H9 (cell line): ENCODE measurements at regions not wholly inside any gene's neighbourhood (a gene's known extent, or its start where the extent isn't known, plus 50 kb on each side); places are given as distances from the start of the nearest gene placed in this dataset.
A peak's percentile ranks its signal among the peaks of the same experiment; 100 is the strongest.

ENCODE experiments used
- DNase-seq: peaks from one replicate; pipeline ENCODE4 v3.0.0-alpha.2; 2017
- H2AFZ ChIP-seq: one replicate; pipeline ENCODE4 v1.6.1; 2013; ENCODE audit warnings: mild to moderate bottlenecking, low read length, control low read depth, moderate library complexity
- H2AK5ac ChIP-seq: 2 replicates; pipeline ENCODE4 v1.6.1; 2013; ENCODE audit warnings: low read length, control low read depth, mixed read lengths; ENCODE audit not compliant: insufficient read length
- H2BK120ac ChIP-seq: one replicate; pipeline ENCODE4 v1.6.1; 2013; ENCODE audit warnings: low read depth, mild to moderate bottlenecking, low read length, control low read depth, inconsistent platforms; ENCODE audit not compliant: poor library complexity, severe bottlenecking
- H2BK12ac ChIP-seq: 2 replicates; pipeline ENCODE4 v1.6.1; 2013; ENCODE audit warnings: low read length, control low read depth, mixed read lengths, low read depth; ENCODE audit not compliant: insufficient read length
- H2BK15ac ChIP-seq: 2 replicates; pipeline ENCODE4 v1.6.1; 2013; ENCODE audit warnings: low read depth, low read length, control low read depth
- H2BK20ac ChIP-seq: one replicate; pipeline ENCODE4 v1.6.1; 2013; ENCODE audit warnings: low read depth, mild to moderate bottlenecking, low read length, control low read depth, inconsistent platforms; ENCODE audit not compliant: poor library complexity, severe bottlenecking
- H2BK5ac ChIP-seq: 2 replicates; pipeline ENCODE4 v1.6.1; 2013; ENCODE audit warnings: low read length, control low read depth, mixed read lengths; ENCODE audit not compliant: insufficient read length
- H3K14ac ChIP-seq: 2 replicates; pipeline ENCODE4 v1.6.1; 2013; ENCODE audit warnings: low read length, control low read depth; ENCODE audit not compliant: insufficient read depth
- H3K18ac ChIP-seq: 2 replicates; pipeline ENCODE4 v1.6.1; 2013; ENCODE audit warnings: low read depth, mild to moderate bottlenecking, mixed read lengths, low read length, control low read depth; ENCODE audit not compliant: insufficient read length
- H3K23ac ChIP-seq: 2 replicates; pipeline ENCODE4 v1.6.1; 2013; ENCODE audit warnings: low read length, control low read depth, mixed read lengths, low read depth; ENCODE audit not compliant: insufficient read length
- H3K23me2 ChIP-seq: 2 replicates; pipeline ENCODE4 v1.6.1; 2013; ENCODE audit warnings: low read depth, mild to moderate bottlenecking, mixed read lengths, low read length, control low read depth; ENCODE audit not compliant: insufficient read length, poor library complexity, severe bottlenecking
- H3K27ac ChIP-seq: 2 replicates; pipeline ENCODE4 v1.5.1; 2013; ENCODE audit warnings: low read length, control low read depth, mixed read lengths, low read depth; ENCODE audit not compliant: insufficient read length
- H3K27me3 ChIP-seq: 2 replicates; pipeline ENCODE4 v1.6.1; 2013; ENCODE audit warnings: low read length, control low read depth, inconsistent platforms; ENCODE audit not compliant: insufficient read depth
- H3K4ac ChIP-seq: 2 replicates; pipeline ENCODE4 v1.6.1; 2013; ENCODE audit warnings: low read depth, mild to moderate bottlenecking, control low read depth, inconsistent platforms, low read length, moderate library complexity
- H3K4me1 ChIP-seq: 2 replicates; pipeline ENCODE4 v1.6.1; 2013; ENCODE audit warnings: low read length, control low read depth, inconsistent platforms; ENCODE audit not compliant: insufficient read depth
- H3K4me2 ChIP-seq: 2 replicates; pipeline ENCODE4 v1.6.1; 2013; ENCODE audit warnings: low read length, control low read depth, mixed read lengths; ENCODE audit not compliant: insufficient read length, insufficient read depth
- H3K56ac ChIP-seq: 2 replicates; pipeline ENCODE4 v1.6.1; 2013; ENCODE audit warnings: low read depth, mild to moderate bottlenecking, mixed read lengths, low read length, control low read depth; ENCODE audit not compliant: insufficient read length
- H3K79me1 ChIP-seq: 2 replicates; pipeline ENCODE4 v1.6.1; 2013; ENCODE audit warnings: low read depth, mild to moderate bottlenecking, moderate library complexity, low read length, control low read depth, inconsistent platforms; ENCODE audit not compliant: insufficient read depth, poor library complexity, severe bottlenecking
- H3K79me2 ChIP-seq: 2 replicates; pipeline ENCODE4 v1.6.1; 2013; ENCODE audit warnings: low read length, control low read depth, inconsistent platforms; ENCODE audit not compliant: insufficient read depth
- H3K9ac ChIP-seq: 2 replicates; pipeline ENCODE4 v1.6.1; 2013; ENCODE audit warnings: low read length, control low read depth, mixed read lengths; ENCODE audit not compliant: insufficient read length; ENCODE audit errors: extremely low read depth
- H3K9me3 ChIP-seq: one replicate; pipeline ENCODE4 v1.6.1; 2013; ENCODE audit warnings: low read depth, low read length, inconsistent platforms; ENCODE audit not compliant: control insufficient read depth
- H3T11ph ChIP-seq: one replicate; pipeline ENCODE4 v1.6.1; 2013; ENCODE audit warnings: mild to moderate bottlenecking, low read length, control low read depth, inconsistent platforms
- H4K20me1 ChIP-seq: one replicate; pipeline ENCODE4 v1.6.1; 2013; ENCODE audit not compliant: control insufficient read depth, insufficient read length, insufficient read depth
- H4K5ac ChIP-seq: 2 replicates; pipeline ENCODE4 v1.6.1; 2013; ENCODE audit warnings: low read depth, mild to moderate bottlenecking, mixed read lengths, low read length, control low read depth; ENCODE audit not compliant: insufficient read length
- H4K8ac ChIP-seq: replicated peaks from 2 replicates; pipeline ENCODE4 v1.6.1; 2013; ENCODE audit warnings: low read length, control low read depth, mixed read lengths, low read depth; ENCODE audit not compliant: insufficient read length
- H4K91ac ChIP-seq: 2 replicates; pipeline ENCODE4 v1.6.1; 2013; ENCODE audit warnings: low read depth, mild to moderate bottlenecking, moderate library complexity, mixed read lengths, low read length, control low read depth; ENCODE audit not compliant: insufficient read length
- H3K27ac Mint-ChIP-seq, 3 experiments: 2 replicates in 2 of 3; 3 replicates in 1 of 3; pipeline ENCODE4 v1.8.0; 2020 to 2021; ENCODE audit warnings: mixed read lengths in 3 of 3, mild to moderate bottlenecking in 1 of 3, moderate library complexity in 1 of 3
- H3K27me3 Mint-ChIP-seq: 2 replicates; pipeline ENCODE4 v1.8.0; 2021; ENCODE audit warnings: low read depth, mild to moderate bottlenecking, moderate library complexity, mixed read lengths
- H3K36me3 Mint-ChIP-seq, 3 experiments: 2 replicates in 2 of 3; 3 replicates in 1 of 3; pipeline ENCODE4 v1.8.0; 2020 to 2021; ENCODE audit warnings: low read depth in 3 of 3, mixed read lengths in 3 of 3; ENCODE audit not compliant: insufficient read depth in 1 of 3
- H3K4me1 Mint-ChIP-seq, 2 experiments: 2 replicates each; pipeline ENCODE4 v1.8.0; 2020; ENCODE audit warnings: mixed read lengths in 2 of 2
- H3K4me3 Mint-ChIP-seq, 2 experiments: 2 replicates in 1 of 2; 3 replicates in 1 of 2; pipeline ENCODE4 v1.8.0; 2020 to 2021; ENCODE audit warnings: mild to moderate bottlenecking in 2 of 2, mixed read lengths in 2 of 2, moderate library complexity in 1 of 2
- H3K9me3 Mint-ChIP-seq, 2 experiments: 2 replicates in 1 of 2; 3 replicates in 1 of 2; pipeline ENCODE4 v1.8.0; 2020; ENCODE audit warnings: mild to moderate bottlenecking in 2 of 2, mixed read lengths in 2 of 2, moderate library complexity in 1 of 2
- WGBS: extraction: QIAGEN DNeasy Blood & Tissue Kit; methylation state at CpG from one replicate; pipeline ENCODE4 v1.1.7; 2013; ENCODE audit warnings: missing lambda C conversion rate, low lambda C conversion rate, mixed read lengths; ENCODE audit not compliant: insufficient read length; ENCODE audit errors: extremely low coverage; 5-methylcytosine and 5-hydroxymethylcytosine counted together
- TF ChIP-seq, protein P1 (sequence below): fragments of 200-600 bp; sonication (generic); conservative IDR thresholded peaks from 3 replicates; pipeline ENCODE4 v1.8.0; 2021; ENCODE audit warnings: antibody characterized with exemption, mild to moderate bottlenecking

DNA sequence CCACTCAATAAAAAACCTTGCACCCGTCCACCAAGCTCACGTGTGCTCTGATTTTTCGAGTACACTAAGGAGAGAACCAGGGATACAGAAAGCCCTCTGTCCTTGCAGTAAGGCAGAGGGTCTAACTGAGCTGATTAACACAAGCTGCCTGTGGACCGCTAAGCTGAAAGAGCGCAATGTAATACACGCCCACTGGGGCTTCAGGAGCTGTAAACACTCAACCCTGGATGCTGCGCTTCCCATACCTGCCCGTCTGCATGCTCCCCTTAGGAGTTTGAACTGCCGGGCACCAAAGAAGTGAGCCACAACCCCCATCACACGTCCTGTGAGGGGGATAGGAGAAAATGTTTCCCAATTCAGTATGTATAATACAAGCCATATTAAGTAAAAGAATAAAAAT lies 664.8 kb downstream of the PCDH18 start:
- no peaks in the 10 kb centered on the region for H3K36me3 Mint-ChIP-seq
- DNase-seq, result peak; percentile 34
- Histone ChIP-seq H2BK120ac (no peak overlapping the region), H3K14ac (no peak overlapping the region), H4K8ac (no peak overlapping the region), H3K23ac (no peak overlapping the region), H3K27ac (no peak overlapping the region), H2BK20ac (no peak overlapping the region), H3T11ph (no peak overlapping the region), H3K56ac (no peak overlapping the region), H4K20me1 (no peaks in the 10 kb centered on the region), H3K4me2 (no peak overlapping the region), H3K9me3 (no peaks in the 10 kb centered on the region), H2BK12ac (no peak overlapping the region), H3K18ac (no peak overlapping the region), H3K79me2 (no peaks in the 10 kb centered on the region), H2BK5ac (no peak overlapping the region), H2BK15ac (no peak overlapping the region), H3K23me2 (no peaks in the 10 kb centered on the region), H4K5ac (no peak overlapping the region), H3K79me1 (no peaks in the 10 kb centered on the region), H2AFZ (no peak overlapping the region), H2AK5ac (no peak overlapping the region), H3K27me3 (no peaks in the 10 kb centered on the region), H3K9ac (no peak overlapping the region), H3K4me1 (no peaks in the 10 kb centered on the region), H4K91ac (no peak overlapping the region), H3K4ac (no peak overlapping the region)
- no peak overlapping the region for H3K4me3 Mint-ChIP-seq
- TF ChIP-seq, protein P1, sequence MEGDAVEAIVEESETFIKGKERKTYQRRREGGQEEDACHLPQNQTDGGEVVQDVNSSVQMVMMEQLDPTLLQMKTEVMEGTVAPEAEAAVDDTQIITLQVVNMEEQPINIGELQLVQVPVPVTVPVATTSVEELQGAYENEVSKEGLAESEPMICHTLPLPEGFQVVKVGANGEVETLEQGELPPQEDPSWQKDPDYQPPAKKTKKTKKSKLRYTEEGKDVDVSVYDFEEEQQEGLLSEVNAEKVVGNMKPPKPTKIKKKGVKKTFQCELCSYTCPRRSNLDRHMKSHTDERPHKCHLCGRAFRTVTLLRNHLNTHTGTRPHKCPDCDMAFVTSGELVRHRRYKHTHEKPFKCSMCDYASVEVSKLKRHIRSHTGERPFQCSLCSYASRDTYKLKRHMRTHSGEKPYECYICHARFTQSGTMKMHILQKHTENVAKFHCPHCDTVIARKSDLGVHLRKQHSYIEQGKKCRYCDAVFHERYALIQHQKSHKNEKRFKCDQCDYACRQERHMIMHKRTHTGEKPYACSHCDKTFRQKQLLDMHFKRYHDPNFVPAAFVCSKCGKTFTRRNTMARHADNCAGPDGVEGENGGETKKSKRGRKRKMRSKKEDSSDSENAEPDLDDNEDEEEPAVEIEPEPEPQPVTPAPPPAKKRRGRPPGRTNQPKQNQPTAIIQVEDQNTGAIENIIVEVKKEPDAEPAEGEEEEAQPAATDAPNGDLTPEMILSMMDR, result no peak
- peaks cover 5 to 9% of the 10 kb centered on the region in 2 experiments for H3K4me1 Mint-ChIP-seq
- no peaks in the 10 kb centered on the region for H3K27me3 Mint-ChIP-seq
- H3K27ac Mint-ChIP-seq, result no peak overlapping the region
- WGBS, result no CpG with 5 or more reads among the region's 10 CpGs
- H3K9me3 Mint-ChIP-seq, result peaks cover 0 to 3% of the 10 kb centered on the region in 2 experiments; a peak in 2 of 5 replicates
